C4-2B (cell line): ENCODE measurements at regions not wholly inside any gene's neighbourhood (a gene's known extent, or its start where the extent isn't known, plus 50 kb on each side); places are given as distances from the start of the nearest gene placed in this dataset.

Source experiments
- H3K27ac ChIP-seq: fragments of 450-650 bp; 2 replicates; pipeline ENCODE4 v1.5.1; 2017
- ZFX ChIP-seq: fragments of 450-650 bp; IDR thresholded peaks from 2 replicates; pipeline ENCODE4 v1.6.1; 2017
- TF ChIP-seq, protein P1 (sequence below): fragments of 450-650 bp; conservative IDR thresholded peaks from 2 replicates; pipeline ENCODE4 v1.5.1; 2017; ENCODE audit warnings: mild to moderate bottlenecking

GRCh38 chr10:70967591-70968587 lies 79.5 kb upstream of the PCBD1 start:
- TF ChIP-seq, protein P1, sequence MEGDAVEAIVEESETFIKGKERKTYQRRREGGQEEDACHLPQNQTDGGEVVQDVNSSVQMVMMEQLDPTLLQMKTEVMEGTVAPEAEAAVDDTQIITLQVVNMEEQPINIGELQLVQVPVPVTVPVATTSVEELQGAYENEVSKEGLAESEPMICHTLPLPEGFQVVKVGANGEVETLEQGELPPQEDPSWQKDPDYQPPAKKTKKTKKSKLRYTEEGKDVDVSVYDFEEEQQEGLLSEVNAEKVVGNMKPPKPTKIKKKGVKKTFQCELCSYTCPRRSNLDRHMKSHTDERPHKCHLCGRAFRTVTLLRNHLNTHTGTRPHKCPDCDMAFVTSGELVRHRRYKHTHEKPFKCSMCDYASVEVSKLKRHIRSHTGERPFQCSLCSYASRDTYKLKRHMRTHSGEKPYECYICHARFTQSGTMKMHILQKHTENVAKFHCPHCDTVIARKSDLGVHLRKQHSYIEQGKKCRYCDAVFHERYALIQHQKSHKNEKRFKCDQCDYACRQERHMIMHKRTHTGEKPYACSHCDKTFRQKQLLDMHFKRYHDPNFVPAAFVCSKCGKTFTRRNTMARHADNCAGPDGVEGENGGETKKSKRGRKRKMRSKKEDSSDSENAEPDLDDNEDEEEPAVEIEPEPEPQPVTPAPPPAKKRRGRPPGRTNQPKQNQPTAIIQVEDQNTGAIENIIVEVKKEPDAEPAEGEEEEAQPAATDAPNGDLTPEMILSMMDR, result no peak
- TF ChIP-seq ZFX, result no peak
- no peak overlapping the region for H3K27ac ChIP-seq

DNA sequence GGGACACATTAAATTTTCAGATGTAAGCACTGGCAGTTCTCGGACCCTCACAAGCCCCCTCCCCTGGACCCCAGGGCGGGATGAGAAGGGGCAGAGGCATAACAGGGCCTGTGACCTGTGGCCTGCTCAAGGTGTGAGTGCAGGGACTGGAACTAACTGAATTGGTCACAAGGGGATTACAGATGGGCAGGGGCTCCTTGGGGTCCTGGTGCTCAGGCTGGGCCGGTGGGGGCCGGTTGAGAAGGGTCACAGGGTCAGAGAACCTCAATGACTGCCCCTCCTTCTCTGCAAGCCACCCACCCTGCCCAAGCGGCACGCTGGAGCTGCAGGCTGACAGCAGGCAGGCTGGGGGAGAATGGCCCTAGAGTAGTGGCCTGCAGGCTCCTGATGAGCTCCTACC lies 80.8 kb upstream of the PCBD1 start:
- H3K27ac ChIP-seq, result no peak overlapping the region
- TF ChIP-seq, protein P1, result no peak
- TF ChIP-seq ZFX, result no peak

GRCh38 chr10:70970830-70971229 lies 82.5 kb upstream of the PCBD1 start:
- no peak overlapping the region for H3K27ac ChIP-seq
- TF ChIP-seq ZFX, result no peak
- TF ChIP-seq, protein P1, result no peak

- no peak for TF ChIP-seq ZFX
- TF ChIP-seq, protein P1, result no peak
- H3K27ac ChIP-seq, result no peak overlapping the region
Observed at GRCh38 chr10:70973275-70973674, 84.9 kb upstream of the PCBD1 start.

- TF ChIP-seq, protein P1, result no peak
- TF ChIP-seq ZFX, result no peak
- no peak overlapping the region for H3K27ac ChIP-seq
Observed at GRCh38 chr10:70974351-70974901, 86.1 kb upstream of the PCBD1 start.

DNA sequence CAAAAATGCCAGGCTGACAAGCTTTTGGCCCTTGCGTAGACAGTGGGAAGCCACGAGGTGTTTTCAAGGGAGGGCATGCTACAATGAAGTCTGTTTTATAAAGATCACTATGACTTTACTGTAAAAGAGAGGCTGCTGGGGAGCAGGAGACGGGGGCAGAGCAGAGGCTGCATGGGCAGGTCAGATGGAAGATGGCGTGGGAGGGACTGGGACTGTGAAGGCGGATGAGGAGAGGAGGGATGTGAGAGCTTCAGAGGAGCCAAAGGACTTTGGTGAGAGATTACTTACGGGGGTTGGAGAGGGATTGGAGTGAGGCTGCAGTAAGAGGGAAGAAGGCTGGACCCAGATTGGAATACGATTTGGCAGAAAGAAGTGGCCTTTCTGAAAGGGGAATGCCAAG lies 86.6 kb upstream of the PCBD1 start:
- TF ChIP-seq, protein P1, result no peak
- no peak for TF ChIP-seq ZFX
- no peak overlapping the region for H3K27ac ChIP-seq

DNA sequence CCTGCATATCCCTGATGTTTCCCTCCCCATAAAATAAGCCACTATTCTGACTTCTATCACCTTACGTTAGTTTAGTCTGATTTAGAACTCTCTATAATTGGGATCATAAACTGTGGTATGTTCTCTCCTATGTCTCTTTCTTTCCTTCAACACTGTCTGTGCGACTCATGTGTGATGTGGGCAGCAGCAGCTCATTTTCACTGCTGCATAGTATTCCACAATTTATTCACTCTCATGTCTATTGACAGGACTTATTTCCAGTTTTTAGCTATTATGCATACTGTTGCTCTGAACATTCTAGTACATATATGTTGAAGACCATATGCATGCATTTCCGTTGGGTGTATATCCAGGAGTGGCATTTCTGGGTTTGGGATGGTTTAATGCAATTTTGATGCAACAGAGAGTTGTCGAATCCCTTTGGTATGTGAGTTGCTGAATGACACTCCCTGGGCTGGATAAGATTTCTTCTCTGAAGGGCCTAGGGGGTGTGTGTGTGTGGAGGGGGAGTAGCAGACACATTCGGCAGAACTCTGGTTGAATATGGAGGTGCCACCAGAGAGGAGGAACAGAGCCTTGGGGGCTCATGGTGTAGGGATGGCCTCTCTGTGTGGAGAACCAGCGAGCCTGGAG lies 87.8 kb upstream of the PCBD1 start:
- TF ChIP-seq ZFX, result no peak
- TF ChIP-seq, protein P1, result no peak
- no peak overlapping the region for H3K27ac ChIP-seq
